ENCODE measurements at regions not wholly inside any gene's neighbourhood (a gene's known extent, or its start where the extent isn't known, plus 50 kb on each side); places are given as distances from the start of the nearest gene placed in this dataset.

GRCh38 chr6:56904068-56904467 is 50.8 kb upstream of the BEND6 start:
- TF ChIP-seq YY1 (IDR thresholded peaks at IDR 0.05) (no peak), FOXA2 (IDR thresholded peaks at IDR 0.05) (no peak), JUND (IDR thresholded peaks at IDR 0.05) (no peak), REST (IDR thresholded peaks at IDR 0.05) (no peak), RXRA (IDR thresholded peaks at IDR 0.05) (no peak), FOXA1 (IDR thresholded peaks at IDR 0.05) (no peak), EGR1 (IDR thresholded peaks at IDR 0.05; ENCODE audit: low read depth in 2 of 2) (no peak), TAF1 (conservative IDR thresholded peaks at IDR 0.05) (no peak), NR2F2 (IDR thresholded peaks at IDR 0.05) (no peak), SP1 (IDR thresholded peaks at IDR 0.05) (no peak), RAD21 (IDR thresholded peaks at IDR 0.05) (no peak), GABPA (IDR thresholded peaks at IDR 0.05 in 1 of 2, conservative IDR thresholded peaks at IDR 0.05 in 1 of 2) (no peak), HNF4G (IDR thresholded peaks at IDR 0.05) (no peak), CTCF (IDR thresholded peaks at IDR 0.05; ENCODE audit: low read depth, low read length, missing input control) (no peak), ATF3 (IDR thresholded peaks at IDR 0.05) (no peak), HNF4A (conservative IDR thresholded peaks at IDR 0.05) (no peak)
- TF ChIP-seq, protein P1, sequence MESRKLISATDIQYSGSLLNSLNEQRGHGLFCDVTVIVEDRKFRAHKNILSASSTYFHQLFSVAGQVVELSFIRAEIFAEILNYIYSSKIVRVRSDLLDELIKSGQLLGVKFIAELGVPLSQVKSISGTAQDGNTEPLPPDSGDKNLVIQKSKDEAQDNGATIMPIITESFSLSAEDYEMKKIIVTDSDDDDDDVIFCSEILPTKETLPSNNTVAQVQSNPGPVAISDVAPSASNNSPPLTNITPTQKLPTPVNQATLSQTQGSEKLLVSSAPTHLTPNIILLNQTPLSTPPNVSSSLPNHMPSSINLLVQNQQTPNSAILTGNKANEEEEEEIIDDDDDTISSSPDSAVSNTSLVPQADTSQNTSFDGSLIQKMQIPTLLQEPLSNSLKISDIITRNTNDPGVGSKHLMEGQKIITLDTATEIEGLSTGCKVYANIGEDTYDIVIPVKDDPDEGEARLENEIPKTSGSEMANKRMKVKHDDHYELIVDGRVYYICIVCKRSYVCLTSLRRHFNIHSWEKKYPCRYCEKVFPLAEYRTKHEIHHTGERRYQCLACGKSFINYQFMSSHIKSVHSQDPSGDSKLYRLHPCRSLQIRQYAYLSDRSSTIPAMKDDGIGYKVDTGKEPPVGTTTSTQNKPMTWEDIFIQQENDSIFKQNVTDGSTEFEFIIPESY (IDR thresholded peaks at IDR 0.05) = no peak
- TF ChIP-seq, protein P2, sequence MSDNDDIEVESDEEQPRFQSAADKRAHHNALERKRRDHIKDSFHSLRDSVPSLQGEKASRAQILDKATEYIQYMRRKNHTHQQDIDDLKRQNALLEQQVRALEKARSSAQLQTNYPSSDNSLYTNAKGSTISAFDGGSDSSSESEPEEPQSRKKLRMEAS (IDR thresholded peaks at IDR 0.05) = no peak
- H3K9me3 ChIP-seq (ENCODE audit: control insufficient read depth in 4 of 4, low read length in 3 of 4) = no peaks in the 10 kb centered on the region
- no peaks in the 10 kb centered on the region for H3K4me1 ChIP-seq (ENCODE audit: control insufficient read depth in 4 of 4, insufficient read depth in 4 of 4, low read length in 3 of 4)
- 39% methylated on average over 3 of the region's 3 CpGs for WGBS
- DNase-seq (ENCODE audit: low spot score) = no peak
- H3K9ac ChIP-seq (ENCODE audit: low read depth in 1 of 2, low read length in 2 of 2) = no peak overlapping the region
- no peak overlapping the region for H3K4me3 ChIP-seq (ENCODE audit: low read depth in 1 of 3, low read length in 3 of 3)
- no peak overlapping the region for H3K27ac ChIP-seq (ENCODE audit: low read depth in 1 of 2, low read length in 2 of 2)
- H3K27me3 ChIP-seq (ENCODE audit: control insufficient read depth in 4 of 4, insufficient read depth in 4 of 4, low read length in 3 of 4) = no peaks in the 10 kb centered on the region
- H3K36me3 ChIP-seq (ENCODE audit: control insufficient read depth in 4 of 4, insufficient read depth in 3 of 4, low read depth in 1 of 4, low read length in 3 of 4) = no peaks in the 10 kb centered on the region
